ENCODE measurements at regions not wholly inside any gene's neighbourhood (a gene's known extent, or its start where the extent isn't known, plus 50 kb on each side); places are given as distances from the start of the nearest gene placed in this dataset.
"Not testable (repeated sequence)": the region's sequence is repeated elsewhere in the genome, so short reads cannot be mapped to it uniquely, and the experiment has no call there.

DNA sequence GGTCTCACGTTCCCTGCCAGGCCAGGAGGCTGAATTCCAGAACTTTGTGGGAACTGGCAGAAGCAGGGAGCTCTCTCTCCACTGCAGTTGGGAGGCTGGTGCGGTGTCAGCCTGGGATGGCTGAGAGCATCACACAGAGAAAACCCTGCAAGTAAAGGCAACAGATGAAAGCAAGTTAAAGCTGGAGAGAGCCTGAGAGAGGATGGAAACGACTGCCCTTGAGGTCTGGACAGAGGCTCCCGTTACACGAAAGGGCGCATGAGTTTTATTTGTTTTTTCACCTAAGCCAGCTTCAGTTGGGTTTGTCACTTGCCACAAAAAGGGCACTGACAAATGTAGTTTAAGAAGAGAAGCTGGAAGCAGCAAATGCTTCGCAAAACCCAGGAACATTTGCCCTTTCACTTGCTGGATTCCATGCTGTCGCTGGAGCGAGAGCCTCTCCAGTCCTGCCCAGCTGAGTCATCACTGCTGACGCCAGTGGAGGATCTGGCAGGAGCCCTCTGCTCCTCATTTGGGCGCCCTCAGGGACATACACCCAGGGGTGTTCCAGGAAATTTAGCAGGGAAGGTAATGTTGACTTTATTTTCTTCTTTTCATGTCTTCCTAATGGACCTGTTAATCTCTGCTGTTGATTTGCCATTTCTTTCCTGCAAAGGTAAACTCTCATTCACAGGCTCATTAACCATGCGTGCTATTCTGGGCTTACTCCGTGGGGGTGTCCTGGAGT is 308.8 kb upstream of the SFSWAP start:
- H3K27ac ChIP-seq (ENCODE audit: low read depth, low read length) = peak overlapping the region; percentile 32

GRCh38 chr12:131402781-131403396 is 308.0 kb upstream of the SFSWAP start:
- Histone ChIP-seq H3K9ac (ENCODE audit: low read length) (no peak overlapping the region), H3K27ac (ENCODE audit: low read depth, low read length) (peak overlapping the region; percentile 32), H3K36me3 (ENCODE audit: control insufficient read depth, insufficient read depth, low read length) (no peaks in the 10 kb centered on the region), H3K4me1 (ENCODE audit: control insufficient read depth, insufficient read depth, low read length) (no peaks in the 10 kb centered on the region), H3K4me3 (ENCODE audit: low read length) (no peak overlapping the region), H3K27me3 (ENCODE audit: control insufficient read depth, insufficient read depth, low read length) (no peaks in the 10 kb centered on the region)

More for the DNA sequence above, 308.8 kb upstream of the SFSWAP start:
- not testable (repeated sequence) for H3K4me1 ChIP-seq (ENCODE audit: control insufficient read depth, insufficient read depth, low read length); H3K9ac ChIP-seq (ENCODE audit: low read length); H3K36me3 ChIP-seq (ENCODE audit: control insufficient read depth, insufficient read depth, low read length); H3K4me3 ChIP-seq (ENCODE audit: low read length); H3K27me3 ChIP-seq (ENCODE audit: control insufficient read depth, insufficient read depth, low read length)

DNA sequence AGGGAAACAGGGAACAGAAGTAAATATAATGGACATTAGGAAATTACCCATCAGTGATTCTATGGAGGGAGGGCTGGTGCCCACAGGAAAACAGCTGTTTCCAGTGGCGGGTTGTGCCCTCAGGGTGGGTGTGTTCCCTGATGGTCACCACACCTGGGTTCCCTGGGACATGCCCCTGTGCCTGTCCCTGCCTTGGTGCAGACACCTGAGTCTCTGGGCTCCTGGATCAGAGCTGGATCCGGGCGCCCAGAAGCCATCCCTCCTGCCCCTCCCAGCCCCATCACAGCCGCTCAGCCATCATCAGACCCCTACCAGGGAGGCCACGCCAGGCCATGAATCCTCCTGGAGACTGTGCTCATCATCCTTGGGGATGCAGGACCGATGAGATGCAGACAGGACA is 307.2 kb upstream of the SFSWAP start:
- Histone ChIP-seq H3K4me3 (ENCODE audit: low read length) (no peak overlapping the region), H3K27ac (ENCODE audit: low read depth, low read length) (no peak overlapping the region), H3K4me1 (ENCODE audit: control insufficient read depth, insufficient read depth, low read length) (no peaks in the 10 kb centered on the region), H3K36me3 (ENCODE audit: control insufficient read depth, insufficient read depth, low read length) (no peaks in the 10 kb centered on the region), H3K9ac (ENCODE audit: low read length) (no peak overlapping the region), H3K27me3 (ENCODE audit: control insufficient read depth, insufficient read depth, low read length) (no peaks in the 10 kb centered on the region)

GRCh38 chr12:131404705-131405104 is 306.2 kb upstream of the SFSWAP start:
- Histone ChIP-seq H3K4me1 (ENCODE audit: control insufficient read depth, insufficient read depth, low read length) (no peaks in the 10 kb centered on the region), H3K27ac (ENCODE audit: low read depth, low read length) (no peak overlapping the region), H3K27me3 (ENCODE audit: control insufficient read depth, insufficient read depth, low read length) (no peaks in the 10 kb centered on the region), H3K4me3 (ENCODE audit: low read length) (no peak overlapping the region), H3K36me3 (ENCODE audit: control insufficient read depth, insufficient read depth, low read length) (no peaks in the 10 kb centered on the region), H3K9ac (ENCODE audit: low read length) (no peak overlapping the region)

GRCh38 chr12:131407221-131408035 is 303.5 kb upstream of the SFSWAP start:
- H3K4me1 ChIP-seq (ENCODE audit: control insufficient read depth, insufficient read depth, low read length) = no peaks in the 10 kb centered on the region
- H3K36me3 ChIP-seq (ENCODE audit: control insufficient read depth, insufficient read depth, low read length) = no peaks in the 10 kb centered on the region
- H3K4me3 ChIP-seq (ENCODE audit: low read length) = no peak overlapping the region
- no peak overlapping the region for H3K27ac ChIP-seq (ENCODE audit: low read depth, low read length)
- H3K27me3 ChIP-seq (ENCODE audit: control insufficient read depth, insufficient read depth, low read length) = no peaks in the 10 kb centered on the region
- no peak overlapping the region for H3K9ac ChIP-seq (ENCODE audit: low read length)

GRCh38 chr12:131408036-131408365 is 302.9 kb upstream of the SFSWAP start:
- H3K36me3 ChIP-seq (ENCODE audit: control insufficient read depth, insufficient read depth, low read length) = no peaks in the 10 kb centered on the region
- H3K9ac ChIP-seq (ENCODE audit: low read length) = no peak overlapping the region
- no peaks in the 10 kb centered on the region for H3K4me1 ChIP-seq (ENCODE audit: control insufficient read depth, insufficient read depth, low read length)
- H3K27me3 ChIP-seq (ENCODE audit: control insufficient read depth, insufficient read depth, low read length) = no peaks in the 10 kb centered on the region
- H3K4me3 ChIP-seq (ENCODE audit: low read length) = no peak overlapping the region
- H3K27ac ChIP-seq (ENCODE audit: low read depth, low read length) = no peak overlapping the region

GRCh38 chr12:131408484-131408883 is 302.4 kb upstream of the SFSWAP start:
- H3K27ac ChIP-seq (ENCODE audit: low read depth, low read length) = no peak overlapping the region

DNA sequence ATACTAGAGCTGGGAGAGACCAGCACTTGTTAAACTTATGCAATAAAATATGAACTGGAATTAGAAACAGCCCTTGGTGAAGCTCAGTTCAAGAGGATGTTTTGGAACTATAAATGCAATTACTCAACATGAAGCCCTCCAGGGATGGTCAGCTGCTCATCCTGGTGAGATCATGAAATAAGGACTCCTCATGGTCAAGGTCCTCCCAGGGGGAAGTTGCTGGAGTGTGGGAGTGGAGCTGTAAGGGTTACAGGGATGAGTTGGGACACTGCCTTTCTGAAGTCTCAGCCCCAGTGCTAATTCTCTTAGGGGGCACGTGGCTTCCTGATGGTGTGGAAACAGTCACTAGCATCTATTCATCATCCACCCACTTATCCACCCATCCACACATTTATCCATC is 301.7 kb upstream of the SFSWAP start:
- H3K27ac ChIP-seq (ENCODE audit: low read depth, low read length) = no peak overlapping the region

More at GRCh38 chr12:131408484-131408883, 302.4 kb upstream of the SFSWAP start:
- no peaks in the 10 kb centered on the region for H3K36me3 ChIP-seq (ENCODE audit: control insufficient read depth, insufficient read depth, low read length)
- H3K4me1 ChIP-seq (ENCODE audit: control insufficient read depth, insufficient read depth, low read length) = no peaks in the 10 kb centered on the region
- H3K4me3 ChIP-seq (ENCODE audit: low read length) = no peak overlapping the region
- H3K27me3 ChIP-seq (ENCODE audit: control insufficient read depth, insufficient read depth, low read length) = no peaks in the 10 kb centered on the region
- no peak overlapping the region for H3K9ac ChIP-seq (ENCODE audit: low read length)

DNA sequence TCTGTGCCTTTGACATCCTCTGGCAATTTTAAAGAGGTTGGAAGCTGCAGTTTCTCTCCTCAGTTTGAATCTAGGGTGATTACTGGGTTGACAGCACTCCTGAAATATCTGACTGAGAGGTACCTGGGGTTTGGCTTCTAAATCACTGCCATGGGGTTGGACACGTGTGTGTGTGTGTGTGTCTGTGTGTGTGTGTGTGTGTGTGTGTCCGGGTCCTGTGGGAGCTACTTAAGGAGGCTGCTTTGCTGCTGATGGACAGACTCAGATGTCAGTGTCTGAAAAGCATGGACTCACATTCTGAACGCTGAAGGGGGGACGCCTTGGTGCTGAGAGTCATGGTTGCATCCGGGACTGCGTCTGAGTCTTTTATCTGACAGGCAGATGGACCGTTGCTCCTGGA is 299.1 kb upstream of the SFSWAP start:
- H3K9ac ChIP-seq (ENCODE audit: low read length); H3K4me3 ChIP-seq (ENCODE audit: low read length); H3K4me1 ChIP-seq (ENCODE audit: control insufficient read depth, insufficient read depth, low read length); H3K36me3 ChIP-seq (ENCODE audit: control insufficient read depth, insufficient read depth, low read length); H3K27me3 ChIP-seq (ENCODE audit: control insufficient read depth, insufficient read depth, low read length); H3K27ac ChIP-seq (ENCODE audit: low read depth, low read length): not testable (repeated sequence)

More for the DNA sequence above, 301.7 kb upstream of the SFSWAP start:
- no peak overlapping the region for H3K4me3 ChIP-seq (ENCODE audit: low read length)
- no peak overlapping the region for H3K9ac ChIP-seq (ENCODE audit: low read length)
- H3K4me1 ChIP-seq (ENCODE audit: control insufficient read depth, insufficient read depth, low read length) = no peaks in the 10 kb centered on the region
- no peaks in the 10 kb centered on the region for H3K27me3 ChIP-seq (ENCODE audit: control insufficient read depth, insufficient read depth, low read length)
- no peaks in the 10 kb centered on the region for H3K36me3 ChIP-seq (ENCODE audit: control insufficient read depth, insufficient read depth, low read length)

DNA sequence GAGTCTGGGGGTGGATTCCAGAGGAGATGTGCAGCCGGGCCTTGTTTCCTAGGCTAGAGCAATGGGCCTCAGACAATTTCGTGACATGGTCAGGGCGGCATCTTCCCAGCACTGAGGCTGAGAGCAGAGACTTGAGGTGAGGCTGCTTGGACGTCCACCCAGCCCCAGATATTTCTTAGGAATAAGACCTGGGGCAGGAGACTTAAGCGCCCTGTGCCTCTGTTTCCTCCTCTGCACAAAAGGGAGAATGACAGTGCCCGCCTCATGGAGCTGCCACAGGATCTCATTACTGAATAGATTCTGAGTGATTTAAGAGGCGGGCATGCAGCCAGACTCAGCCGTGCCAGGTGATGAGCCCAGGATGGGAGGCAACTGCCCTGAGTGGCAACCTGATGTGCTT is 297.9 kb upstream of the SFSWAP start:
- Histone ChIP-seq H3K4me1 (ENCODE audit: control insufficient read depth, insufficient read depth, low read length) (no peaks in the 10 kb centered on the region), H3K27ac (ENCODE audit: low read depth, low read length) (no peak overlapping the region)

GRCh38 chr12:131413471-131413870 is 297.4 kb upstream of the SFSWAP start:
- Histone ChIP-seq H3K36me3 (ENCODE audit: control insufficient read depth, insufficient read depth, low read length) (no peaks in the 10 kb centered on the region), H3K4me1 (ENCODE audit: control insufficient read depth, insufficient read depth, low read length) (no peaks in the 10 kb centered on the region), H3K27ac (ENCODE audit: low read depth, low read length) (no peak overlapping the region), H3K27me3 (ENCODE audit: control insufficient read depth, insufficient read depth, low read length) (no peaks in the 10 kb centered on the region), H3K9ac (ENCODE audit: low read length) (no peak overlapping the region), H3K4me3 (ENCODE audit: low read length) (no peak overlapping the region)

More for the DNA sequence above, 297.9 kb upstream of the SFSWAP start:
- Histone ChIP-seq H3K9ac (ENCODE audit: low read length) (no peak overlapping the region), H3K27me3 (ENCODE audit: control insufficient read depth, insufficient read depth, low read length) (no peaks in the 10 kb centered on the region), H3K4me3 (ENCODE audit: low read length) (no peak overlapping the region), H3K36me3 (ENCODE audit: control insufficient read depth, insufficient read depth, low read length) (no peaks in the 10 kb centered on the region)

GRCh38 chr12:131414155-131414922 is 296.6 kb upstream of the SFSWAP start:
- H3K4me3 ChIP-seq (ENCODE audit: low read length); H3K27me3 ChIP-seq (ENCODE audit: control insufficient read depth, insufficient read depth, low read length); H3K4me1 ChIP-seq (ENCODE audit: control insufficient read depth, insufficient read depth, low read length); H3K36me3 ChIP-seq (ENCODE audit: control insufficient read depth, insufficient read depth, low read length); H3K9ac ChIP-seq (ENCODE audit: low read length); H3K27ac ChIP-seq (ENCODE audit: low read depth, low read length): not testable (repeated sequence)

Data from rectal smooth muscle tissue (tissue), 1 donor.